ENCODE measurements at regions not wholly inside any gene's neighbourhood (a gene's known extent, or its start where the extent isn't known, plus 50 kb on each side); places are given as distances from the start of the nearest gene placed in this dataset.

GRCh38 chr10:35699848-35700486 lies 57.9 kb upstream of the FZD8 start:
- Histone ChIP-seq H3K27me3 (ENCODE audit: insufficient read depth, low read length) (peaks cover 8% of the 10 kb centered on the region; the same call in 1 of the 2 replicates), H3K79me2 (ENCODE audit: insufficient read depth, low read length) (no peaks in the 10 kb centered on the region), H3K36me3 (ENCODE audit: control insufficient read depth in 1 of 2, insufficient read depth in 2 of 2, low read length in 2 of 2) (no peaks in the 10 kb centered on the region), H3K27ac (ENCODE audit: low read depth, low read length) (no peak overlapping the region), H3K4me1 (ENCODE audit: control insufficient read depth in 1 of 2, insufficient read depth in 2 of 2, low read length in 2 of 2) (no peaks in the 10 kb centered on the region), H3K4me2 (ENCODE audit: low read length) (no peak overlapping the region), H3K9ac (ENCODE audit: low read length) (no peak overlapping the region), H3K4me3 (replicated peaks in 1 of 2; ENCODE audit: low read depth in 1 of 2, low read length in 2 of 2) (no peak overlapping the region), H2AFZ (ENCODE audit: low read depth, low read length, poor library complexity, severe bottlenecking) (no peak overlapping the region), H3K9me2 (ENCODE audit: insufficient read depth) (no peaks in the 10 kb centered on the region), H3K9me3 (ENCODE audit: control insufficient read depth in 1 of 2, insufficient read depth in 1 of 2, low read depth in 1 of 2, low read length in 2 of 2) (no peaks in the 10 kb centered on the region), H4K20me1 (ENCODE audit: insufficient read depth) (no peaks in the 10 kb centered on the region)
- ATAC-seq (no peak), DNase-seq (ENCODE audit: low read depth, low spot score) (no peak)
- RAD21 ChIA-PET (ENCODE audit: low non-redundant PET in 1 of 2, low total read pairs in 2 of 2, uncharacterized antibody in 2 of 2, unreplicated experiment in 2 of 2) = no interaction called here
- POLR2A ChIA-PET = no interaction called here
- intact Hi-C loops (cut with micrococcal nuclease) = no loop called here
- TF ChIP-seq SRF (IDR thresholded peaks at IDR 0.05; ENCODE audit: low read depth) (no peak), ZBTB33 (IDR thresholded peaks at IDR 0.05; ENCODE audit: extremely low read depth, insufficient replicate concordance, low read length) (no peak), POLR2AphosphoS5 (IDR thresholded peaks at IDR 0.05; ENCODE audit: low read depth, low read length) (no peak), SIN3A (IDR thresholded peaks at IDR 0.05; ENCODE audit: low read depth) (no peak), POLR2A (IDR thresholded peaks at IDR 0.05; ENCODE audit: borderline replicate concordance, extremely low read depth, insufficient read depth, insufficient read length) (no peak), REST (IDR thresholded peaks at IDR 0.05; ENCODE audit: low read depth) (no peak), YY1 (IDR thresholded peaks at IDR 0.05; ENCODE audit: extremely low read depth, insufficient replicate concordance, low read depth, low read length) (no peak), RAD21 (IDR thresholded peaks at IDR 0.05; ENCODE audit: low read depth) (no peak), EGR1 (IDR thresholded peaks at IDR 0.05; ENCODE audit: low read depth) (no peak), ATF3 (IDR thresholded peaks at IDR 0.05) (no peak), EZH2phosphoT487 (IDR thresholded peaks at IDR 0.05; ENCODE audit: borderline replicate concordance) (no peak), CEBPB (IDR thresholded peaks at IDR 0.05; ENCODE audit: low read depth) (no peak), EZH2 (IDR thresholded peaks at IDR 0.05) (no peak), ELF1 (IDR thresholded peaks at IDR 0.05; ENCODE audit: borderline replicate concordance, low read depth) (no peak), TCF7L2 (IDR thresholded peaks at IDR 0.05; ENCODE audit: borderline replicate concordance, extremely low read depth, insufficient read depth, insufficient read length) (no peak), ZFX (IDR thresholded peaks at IDR 0.05) (no peak), CTCF (IDR thresholded peaks at IDR 0.05 in 2 of 3, conservative IDR thresholded peaks at IDR 0.05 in 1 of 3; ENCODE audit: borderline replicate concordance in 1 of 3, insufficient read depth in 1 of 3, low read depth in 2 of 3, low read length in 2 of 3) (no peak), CBX3 (IDR thresholded peaks at IDR 0.05; ENCODE audit: low read depth) (no peak), SP1 (IDR thresholded peaks at IDR 0.05; ENCODE audit: low read depth) (no peak), FOSL1 (IDR thresholded peaks at IDR 0.05; ENCODE audit: low read depth) (no peak)
- BruUV-seq (replicated peaks) = no TSS peak
- CTCF ChIA-PET = no interaction called here
